HG02678 (cell line): ENCODE measurements at regions not wholly inside any gene's neighbourhood (a gene's known extent, or its start where the extent isn't known, plus 50 kb on each side); places are given as distances from the start of the nearest gene placed in this dataset.

Source experiments
- ATAC-seq: cut with Tn5 transposase; IDR thresholded peaks from one replicate; pipeline ENCODE4 v1.9.1; 2021; ENCODE audit warnings: mild to moderate bottlenecking, moderate library complexity; ENCODE audit not compliant: unreplicated experiment

GRCh38 chrX:145630806-145631435, 186.7 kb upstream of the SLITRK2 start:
- no peak for ATAC-seq

DNA sequence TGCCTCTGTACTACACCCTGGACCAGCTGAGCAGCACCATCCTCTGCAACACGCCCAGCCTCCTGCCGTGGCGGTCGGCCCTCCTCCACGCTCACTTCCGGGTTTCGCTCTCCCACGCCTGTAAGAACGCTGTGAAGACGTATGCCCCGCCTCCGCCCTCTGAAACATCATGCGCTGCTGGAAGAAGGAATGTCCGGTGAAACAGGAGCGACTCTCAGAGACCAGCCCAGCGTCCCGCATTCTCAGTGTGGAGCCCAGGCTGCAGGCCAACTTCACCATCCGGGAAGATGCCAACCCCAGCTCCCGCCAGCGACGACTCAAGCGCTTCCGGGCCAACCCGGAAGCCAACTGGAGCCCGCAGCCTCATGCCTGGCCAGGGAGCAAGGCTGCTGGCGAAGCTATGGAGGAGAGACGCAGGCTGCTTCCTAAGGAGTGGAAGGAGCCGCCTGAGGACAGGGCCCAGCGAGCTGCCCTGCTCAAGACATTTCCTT, 186.1 kb upstream of the SLITRK2 start:
- no peak for ATAC-seq

- ATAC-seq, result no peak
Observed at GRCh38 chrX:145654486-145654885, 163.1 kb upstream of the SLITRK2 start.

- no peak for ATAC-seq
Observed at GRCh38 chrX:145673841-145674240, 143.8 kb upstream of the SLITRK2 start.

- ATAC-seq, result no peak
Observed at GRCh38 chrX:145677109-145677817, 140.4 kb upstream of the SLITRK2 start.

- no peak for ATAC-seq
Observed at GRCh38 chrX:145682518-145683298, 134.9 kb upstream of the SLITRK2 start.

DNA sequence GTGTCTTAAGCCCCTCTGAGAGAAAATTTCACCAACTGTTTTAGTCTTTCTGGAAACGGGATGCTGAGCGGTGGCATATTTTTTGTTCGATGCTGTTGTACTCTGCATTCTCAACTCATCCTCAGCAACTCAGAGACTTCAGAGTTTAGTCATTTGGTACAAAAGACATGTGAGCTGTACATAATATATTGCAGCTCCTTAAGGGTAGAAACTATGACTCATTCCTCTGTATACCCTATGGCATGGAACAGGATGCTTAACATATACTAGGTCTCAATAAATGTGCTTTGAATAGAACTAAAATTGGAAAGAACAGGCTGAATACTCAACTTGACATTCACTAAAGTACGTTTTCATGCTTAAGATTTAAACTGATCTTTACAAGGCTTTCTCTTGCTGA, 130.5 kb upstream of the SLITRK2 start:
- ATAC-seq, result no peak

DNA sequence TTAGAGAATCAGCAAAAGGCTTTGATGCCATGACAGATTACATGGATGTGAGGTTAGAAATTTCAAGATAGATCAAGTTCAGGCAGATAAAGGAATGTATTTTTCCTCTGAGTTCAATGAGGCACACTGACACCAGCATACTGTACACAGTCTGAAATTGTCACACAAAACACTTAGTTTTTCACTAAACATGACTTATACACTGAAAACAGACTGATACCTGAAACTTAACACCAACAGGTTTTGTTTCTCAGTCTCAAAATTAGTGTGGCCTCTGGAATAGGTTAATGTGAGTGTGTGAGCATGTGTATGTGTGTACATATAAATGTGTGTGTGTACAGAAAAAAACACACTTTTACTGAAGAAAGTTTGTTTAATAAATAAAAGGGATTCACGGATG, 129.9 kb upstream of the SLITRK2 start:
- no peak for ATAC-seq

DNA sequence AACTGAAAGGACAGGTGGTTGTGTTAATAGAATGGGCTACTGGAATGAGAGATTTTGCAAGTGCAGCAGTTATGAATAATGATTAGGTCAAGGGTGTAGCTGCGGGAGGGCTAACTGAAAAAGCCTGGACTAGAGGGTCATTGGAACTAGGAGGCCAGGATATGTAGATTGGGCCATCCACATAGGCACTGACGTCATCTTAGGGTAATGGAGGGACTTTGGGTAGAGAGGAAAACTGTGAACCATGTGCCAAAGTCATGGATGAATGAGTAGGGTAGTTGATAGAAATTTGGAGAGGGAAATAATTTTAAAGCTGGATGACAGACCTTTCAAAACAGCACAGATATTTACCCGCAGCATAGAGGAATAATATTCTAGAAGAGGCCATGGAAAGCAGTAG, 123.6 kb upstream of the SLITRK2 start:
- ATAC-seq, result no peak

GRCh38 chrX:145715641-145716138, 101.9 kb upstream of the SLITRK2 start:
- ATAC-seq, result no peak

- ATAC-seq, result no peak
Observed at GRCh38 chrX:145716226-145716625, 101.4 kb upstream of the SLITRK2 start.

DNA sequence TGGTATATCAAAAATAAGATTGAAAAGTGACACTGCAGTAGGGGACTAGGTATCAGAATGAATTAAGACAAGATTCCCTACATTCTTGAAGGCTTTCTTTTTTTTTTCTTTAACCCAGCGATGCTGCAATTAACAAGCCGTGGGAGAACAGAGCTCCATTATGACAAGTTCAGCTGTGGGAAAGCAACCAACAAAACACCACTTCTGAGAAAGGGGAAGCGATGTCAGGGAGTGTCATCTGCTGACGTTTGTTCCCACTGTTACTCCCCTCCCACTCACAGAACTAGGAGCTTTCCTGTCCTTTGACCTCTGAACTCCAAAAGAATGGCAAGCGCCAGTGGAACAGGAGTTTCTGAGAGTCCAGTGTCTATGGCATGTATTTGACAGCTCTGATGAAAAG, 90.2 kb upstream of the SLITRK2 start:
- no peak for ATAC-seq

DNA sequence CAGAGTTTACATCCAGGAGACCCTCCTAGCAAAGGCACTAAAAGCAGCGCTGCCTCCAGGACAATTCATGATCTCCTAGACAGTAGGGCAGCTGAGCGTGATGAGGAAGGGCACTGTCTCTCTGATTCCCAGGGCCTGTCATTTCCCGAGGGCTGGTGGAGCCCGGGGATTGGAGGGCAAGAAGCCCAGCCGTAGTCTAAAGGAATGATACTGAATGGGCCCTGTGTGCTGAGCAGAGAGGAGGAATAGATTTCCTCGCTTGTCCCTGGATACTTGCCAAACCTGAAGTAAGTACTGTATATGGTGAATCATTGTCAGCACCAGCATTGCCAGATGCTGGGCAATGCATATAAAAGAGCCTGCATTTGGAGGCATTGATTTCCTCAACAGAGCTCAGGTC, 88.0 kb upstream of the SLITRK2 start:
- no peak for ATAC-seq

GRCh38 chrX:145735036-145735435, 82.6 kb upstream of the SLITRK2 start:
- ATAC-seq, result no peak

- ATAC-seq, result no peak
Observed at GRCh38 chrX:145751943-145752342, 65.7 kb upstream of the SLITRK2 start.
